Stimulated activated CD4-positive, alpha-beta T cell treated with anti-CD3 and anti-CD28 coated beads, TNF-alpha, amount 100 ng/mL, for 1 hour (primary cell): ENCODE measurements at regions not wholly inside any gene's neighbourhood (a gene's known extent, or its start where the extent isn't known, plus 50 kb on each side); places are given as distances from the start of the nearest gene placed in this dataset.

ENCODE experiments used
- DNase-seq, 3 donors: peaks; one replicate each; pipeline ENCODE4 v3.0.0-alpha.2; 2020; ENCODE audit warnings: low read depth in 3 of 3, low spot score in 1 of 3

DNA sequence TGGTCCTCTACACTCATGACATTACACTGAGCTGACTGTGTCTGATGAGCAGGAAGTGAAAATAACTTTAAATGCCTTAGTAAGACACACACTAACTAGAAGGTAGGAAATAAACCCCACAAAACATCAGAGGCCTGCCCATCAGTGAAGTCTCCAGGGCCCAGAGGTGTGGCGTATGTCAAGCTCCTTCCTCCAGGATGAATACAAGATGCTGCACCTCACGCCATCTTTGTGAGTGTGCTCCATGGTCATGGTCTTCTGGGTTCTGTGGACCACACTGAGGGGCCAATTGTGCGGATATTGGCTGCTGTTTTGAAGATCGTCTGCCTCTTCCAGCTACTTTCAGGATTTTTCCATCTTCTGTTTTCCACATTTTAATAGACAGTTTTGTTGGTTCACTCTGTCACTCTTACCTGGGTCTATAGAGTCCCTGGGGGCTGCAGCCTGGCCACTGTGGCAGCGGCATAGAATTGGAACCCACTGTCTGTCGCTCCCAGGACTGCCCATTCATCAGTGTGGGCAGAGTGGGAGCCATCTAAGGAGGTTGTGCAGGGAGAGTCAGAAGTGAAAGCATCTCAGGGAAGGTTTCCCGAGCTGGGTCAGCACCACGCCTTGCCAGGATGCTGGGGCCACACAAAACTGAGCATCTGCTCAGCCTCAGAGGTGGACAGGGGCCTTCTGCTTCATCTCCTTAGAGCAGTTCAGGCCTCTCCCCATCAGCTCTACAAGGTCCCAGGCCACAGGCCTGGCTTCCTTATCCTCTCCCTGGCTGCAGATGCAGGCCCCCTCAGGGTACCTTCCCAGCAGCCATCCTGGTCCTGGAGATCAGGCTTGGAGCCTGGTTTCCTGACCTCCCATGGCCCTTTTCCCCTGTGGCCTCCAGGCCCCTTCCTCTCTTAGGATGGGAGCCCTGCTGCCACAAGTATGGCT, 57.5 kb upstream of the C14orf180 start:
- DNase-seq, result no peak

- no peak for DNase-seq
These were observed 56.5 kb upstream of the C14orf180 start for GRCh38 chr14:104522926-104523545.

GRCh38 chr14:104523546-104523935, 56.0 kb upstream of the C14orf180 start:
- no peak for DNase-seq

- no peak for DNase-seq
These were observed 54.8 kb upstream of the C14orf180 start for GRCh38 chr14:104524726-104525125.

DNA sequence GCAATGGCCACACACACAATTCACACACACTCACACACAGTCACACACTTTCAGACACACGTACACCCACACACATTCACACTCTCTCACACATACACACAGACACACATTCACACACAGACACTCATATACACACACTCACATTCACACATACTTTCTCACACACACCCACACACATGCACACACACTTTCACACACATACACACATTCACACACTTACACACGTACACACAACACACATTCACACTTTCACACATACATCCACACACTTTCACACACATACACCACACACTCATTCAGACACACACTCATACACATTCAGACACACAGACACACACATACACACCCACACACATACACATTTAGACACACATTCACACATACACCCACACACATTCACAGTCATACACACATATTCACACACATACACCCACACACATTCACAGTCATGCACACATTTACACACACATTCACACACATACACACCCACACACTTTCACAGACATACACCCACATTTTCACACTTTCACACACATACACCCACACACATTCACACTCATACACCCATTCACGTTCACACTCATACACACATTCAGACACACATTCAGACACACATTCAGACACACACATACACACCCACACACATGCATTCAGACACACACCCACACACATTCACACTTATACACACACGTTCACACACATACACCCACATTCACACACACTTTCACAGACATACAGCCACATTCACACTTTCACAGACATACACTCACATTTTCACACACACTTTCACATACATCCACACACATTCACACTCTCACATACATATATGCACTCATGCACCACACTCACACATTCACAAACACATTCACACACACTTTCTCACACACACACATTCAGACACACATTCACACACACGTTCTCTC, 52.6 kb upstream of the C14orf180 start:
- DNase-seq, result no peak

DNA sequence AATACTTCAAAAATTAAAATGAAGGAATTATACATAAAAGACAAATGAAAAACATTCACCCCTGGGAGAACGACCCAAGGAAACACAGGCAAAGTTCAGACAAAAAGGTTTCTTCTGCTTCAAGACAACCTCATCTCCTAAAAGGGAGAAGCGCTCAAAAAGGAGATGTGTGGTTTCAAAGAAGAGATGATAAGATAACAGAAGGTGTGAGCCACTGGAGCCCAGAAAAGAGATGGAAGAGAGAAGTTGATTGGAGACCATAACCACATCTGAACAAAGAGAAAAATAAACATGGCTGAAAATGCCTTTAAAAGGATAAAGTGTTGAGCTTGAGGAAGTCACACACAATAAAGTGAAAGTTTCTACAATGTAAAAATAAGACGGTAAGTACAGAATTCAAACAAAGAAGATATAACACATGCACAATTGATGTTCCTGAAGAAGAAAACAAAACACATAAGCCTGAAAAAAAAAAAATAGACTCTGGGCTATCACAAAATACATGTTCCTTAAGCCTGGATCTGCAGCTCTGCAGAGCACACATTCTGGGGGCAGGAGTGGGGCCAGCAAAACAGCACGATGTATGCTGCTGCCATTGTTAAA, 51.6 kb upstream of the C14orf180 start:
- DNase-seq, result no peak

DNA sequence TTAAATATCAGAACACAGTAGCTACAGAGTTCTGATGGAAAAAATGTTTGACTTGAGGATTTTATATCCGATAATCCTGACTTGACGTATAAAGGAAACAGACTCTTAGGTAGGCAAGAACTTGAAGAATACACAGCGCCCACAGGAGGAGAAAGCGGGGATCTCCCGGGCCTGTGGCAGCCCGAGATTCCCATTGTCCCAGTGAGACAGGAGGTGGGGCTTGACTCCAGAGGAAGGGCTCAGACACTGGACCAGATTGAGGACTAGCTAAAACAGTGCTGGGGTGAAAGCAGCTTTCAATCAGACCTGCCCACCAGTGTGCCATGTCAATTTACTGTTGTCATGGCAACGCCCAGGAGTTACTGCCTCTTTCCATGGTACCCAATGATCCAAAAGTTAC, 51.1 kb upstream of the C14orf180 start:
- no peak for DNase-seq
